ENCODE measurements at regions not wholly inside any gene's neighbourhood (a gene's known extent, or its start where the extent isn't known, plus 50 kb on each side); places are given as distances from the start of the nearest gene placed in this dataset.
"Not testable (repeated sequence)": the region's sequence is repeated elsewhere in the genome, so short reads cannot be mapped to it uniquely, and the experiment has no call there.

- DNase-seq (ENCODE audit: low read depth, low spot score) = no peak
These were observed 574.1 kb upstream of the ID2 start for GRCh38 chr2:8107621-8108378.

DNA sequence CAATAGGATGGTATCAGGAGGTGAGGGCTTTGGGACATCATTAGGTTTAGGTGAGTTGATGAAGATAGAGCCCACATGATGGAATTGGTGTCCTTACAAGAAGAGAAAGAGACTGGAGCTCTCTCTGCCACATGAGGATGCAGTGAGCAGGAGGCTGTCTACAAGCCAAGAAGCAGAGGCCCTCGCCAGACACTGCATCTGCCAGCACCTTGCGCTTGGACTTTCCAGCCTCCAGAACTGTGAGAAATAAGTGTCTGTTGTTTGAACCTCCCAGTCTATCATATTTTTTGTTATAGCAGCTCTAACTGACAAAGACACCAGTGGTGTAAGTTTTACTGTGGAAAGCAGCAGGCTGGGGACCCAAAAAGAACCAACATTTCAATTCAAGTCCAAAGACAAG is 571.1 kb upstream of the ID2 start:
- DNase-seq (ENCODE audit: low read depth, low spot score) = no peak

- DNase-seq (ENCODE audit: low read depth, low spot score) = no peak
These were observed 570.7 kb upstream of the ID2 start for GRCh38 chr2:8111193-8111592.

- DNase-seq (ENCODE audit: low read depth, low spot score) = no peak
These were observed 566.4 kb upstream of the ID2 start for GRCh38 chr2:8115456-8115855.

DNA sequence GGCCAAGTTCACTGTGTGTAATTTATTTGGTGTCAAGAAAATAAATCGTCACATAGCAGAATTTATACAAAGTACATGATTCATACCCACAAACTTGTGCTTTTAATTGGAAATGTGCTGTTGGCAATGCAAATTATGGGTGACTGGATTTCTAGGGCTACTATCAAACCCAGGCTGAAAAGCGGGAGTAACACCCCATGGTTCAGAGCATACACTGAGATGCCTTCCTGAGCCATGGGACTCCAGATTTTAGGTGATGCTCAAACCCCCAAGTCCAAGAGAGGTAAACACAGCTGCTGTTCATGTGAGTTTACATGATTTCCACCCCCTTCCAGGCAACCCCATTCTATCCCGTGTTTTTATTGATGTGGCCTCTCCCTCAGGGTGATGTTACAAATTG is 565.9 kb upstream of the ID2 start:
- no peak for DNase-seq (ENCODE audit: low read depth, low spot score)

DNA sequence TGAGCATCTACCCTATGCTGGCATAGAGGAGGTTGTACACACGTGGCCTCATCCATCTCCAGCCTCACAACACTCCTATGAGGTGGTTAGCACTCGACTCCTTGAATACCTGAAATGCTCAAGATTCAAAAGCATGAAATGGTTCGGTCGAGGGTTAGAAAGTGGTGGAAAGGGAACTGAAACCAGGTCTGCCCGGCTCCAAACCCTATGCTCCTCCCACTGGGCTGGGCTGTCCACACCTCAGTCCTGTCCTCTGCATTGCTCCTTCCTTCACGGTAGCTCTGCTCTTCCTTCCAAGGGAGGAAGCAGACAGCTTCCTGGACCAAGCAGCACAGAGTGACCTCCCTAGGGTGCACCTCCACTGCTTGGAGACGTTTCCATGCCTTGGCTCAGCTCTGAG is 565.2 kb upstream of the ID2 start:
- DNase-seq (ENCODE audit: low read depth, low spot score) = no peak

DNA sequence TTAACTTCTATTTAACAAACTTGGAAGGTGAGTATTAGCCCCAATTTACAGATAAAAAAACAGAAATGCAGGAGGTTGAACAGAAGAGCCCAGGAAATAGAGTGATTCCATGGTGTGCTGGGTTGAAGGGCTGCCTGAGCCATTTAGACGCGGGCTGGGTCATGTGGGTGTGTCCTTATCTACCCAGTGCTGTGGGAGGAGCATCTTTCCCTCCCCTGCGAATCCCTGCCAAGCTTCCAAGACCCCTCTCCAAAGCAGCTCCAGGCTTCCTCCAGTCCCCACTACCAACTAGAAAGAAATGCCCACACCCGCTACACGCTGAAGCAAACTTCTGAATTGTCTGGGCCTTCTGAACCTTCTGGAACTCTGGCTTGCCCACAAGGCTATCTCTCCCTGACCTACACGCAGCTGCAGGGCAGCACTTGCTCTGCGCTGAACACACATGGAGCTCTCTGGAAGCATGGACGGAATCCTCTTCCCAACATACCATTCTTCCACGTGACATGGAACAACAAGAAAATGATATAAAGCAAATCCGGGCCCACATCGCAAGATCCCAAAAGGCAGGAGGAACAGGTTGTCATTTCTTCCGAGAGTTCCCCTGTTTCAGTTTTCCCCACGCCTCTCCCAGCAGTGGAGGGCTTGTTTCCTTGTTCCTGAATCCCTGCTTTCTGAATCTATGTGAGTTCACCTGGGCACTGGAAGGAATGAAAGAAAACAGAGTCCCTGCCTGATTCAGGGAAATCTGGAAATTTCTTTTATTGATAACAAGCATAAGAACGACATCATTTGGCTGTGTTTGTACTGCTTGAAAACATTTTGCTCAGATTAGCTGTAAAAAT is 562.7 kb upstream of the ID2 start:
- DNase-seq (ENCODE audit: low read depth, low spot score) = peak; percentile 7

- no peak for DNase-seq (ENCODE audit: low read depth, low spot score)
These were observed 561.9 kb upstream of the ID2 start for GRCh38 chr2:8119782-8120505.

- DNase-seq (ENCODE audit: low read depth, low spot score) = no peak
These were observed 561.4 kb upstream of the ID2 start for GRCh38 chr2:8120506-8120860.

- no peak for DNase-seq (ENCODE audit: low read depth, low spot score)
These were observed 560.6 kb upstream of the ID2 start for GRCh38 chr2:8121022-8121825.

DNA sequence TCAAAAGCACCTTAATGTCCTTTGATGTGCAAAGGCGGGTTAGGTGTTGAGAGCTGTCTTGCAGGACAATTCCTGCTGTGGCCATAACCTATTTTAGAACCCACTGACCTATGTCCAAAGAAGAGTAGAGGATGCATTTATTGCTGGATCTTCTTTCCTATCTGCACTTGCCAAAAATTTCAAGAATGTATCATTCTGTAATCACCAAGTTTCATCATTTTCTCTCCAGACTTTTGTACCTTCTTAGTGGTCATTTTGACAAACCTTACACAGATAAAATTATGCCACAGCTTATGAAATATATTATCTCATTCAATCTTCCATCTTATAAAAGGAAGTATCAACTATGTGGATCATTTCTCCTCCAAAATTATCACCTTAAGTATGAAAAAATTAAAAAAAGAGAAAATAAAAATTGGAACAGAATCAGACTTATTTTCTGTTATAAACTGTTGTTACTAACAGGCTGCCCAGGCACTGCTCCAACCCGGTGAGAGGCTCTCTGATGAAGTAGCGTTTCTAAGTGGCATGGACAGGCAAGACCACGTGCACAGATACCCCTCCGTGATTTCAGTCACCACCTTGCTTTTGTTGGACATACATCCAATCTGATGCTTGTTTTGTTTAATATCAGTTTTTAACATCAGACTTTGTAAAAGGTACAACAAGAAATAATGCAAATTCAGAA is 559.9 kb upstream of the ID2 start:
- DNase-seq (ENCODE audit: low read depth, low spot score) = no peak

DNA sequence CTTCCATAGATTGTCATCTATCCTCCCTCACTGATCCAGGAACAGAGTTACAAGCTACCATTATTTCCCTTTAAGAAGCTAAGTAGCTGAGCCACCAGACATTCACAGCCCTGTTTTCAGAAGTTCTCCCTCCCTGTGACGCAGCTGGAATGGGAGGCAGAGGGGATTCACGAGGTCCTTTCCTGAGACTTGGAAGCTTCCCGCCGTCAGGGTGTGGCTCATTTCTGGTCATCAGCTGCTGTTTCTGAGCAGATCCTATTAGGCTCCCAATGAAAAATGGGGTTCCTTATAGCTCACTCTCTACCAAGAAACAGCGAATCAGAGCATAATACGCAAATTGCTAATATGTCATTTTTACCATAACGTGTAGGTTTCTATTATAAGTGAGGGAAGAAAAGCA is 559.3 kb upstream of the ID2 start:
- DNase-seq (ENCODE audit: low read depth, low spot score) = no peak

DNA sequence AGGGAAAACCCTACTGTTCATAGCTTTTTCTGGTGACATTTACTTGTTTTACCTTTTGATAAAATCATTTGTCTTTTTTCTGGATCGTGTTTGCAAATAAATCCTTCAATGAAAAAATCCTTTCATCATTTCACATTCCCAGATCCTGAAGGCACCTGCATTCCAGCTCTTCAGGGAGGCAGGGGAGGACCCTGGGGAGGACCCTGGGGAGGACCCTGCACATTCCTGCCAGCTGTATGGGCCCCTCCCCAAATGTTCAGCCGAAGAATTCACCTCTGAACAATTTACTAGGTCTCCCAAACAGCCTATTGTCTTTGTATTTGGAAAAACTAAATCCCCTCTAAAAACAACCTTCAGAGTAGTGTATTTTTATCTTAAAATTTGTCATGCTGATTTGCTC is 558.4 kb upstream of the ID2 start:
- DNase-seq (ENCODE audit: low read depth, low spot score) = no peak

DNA sequence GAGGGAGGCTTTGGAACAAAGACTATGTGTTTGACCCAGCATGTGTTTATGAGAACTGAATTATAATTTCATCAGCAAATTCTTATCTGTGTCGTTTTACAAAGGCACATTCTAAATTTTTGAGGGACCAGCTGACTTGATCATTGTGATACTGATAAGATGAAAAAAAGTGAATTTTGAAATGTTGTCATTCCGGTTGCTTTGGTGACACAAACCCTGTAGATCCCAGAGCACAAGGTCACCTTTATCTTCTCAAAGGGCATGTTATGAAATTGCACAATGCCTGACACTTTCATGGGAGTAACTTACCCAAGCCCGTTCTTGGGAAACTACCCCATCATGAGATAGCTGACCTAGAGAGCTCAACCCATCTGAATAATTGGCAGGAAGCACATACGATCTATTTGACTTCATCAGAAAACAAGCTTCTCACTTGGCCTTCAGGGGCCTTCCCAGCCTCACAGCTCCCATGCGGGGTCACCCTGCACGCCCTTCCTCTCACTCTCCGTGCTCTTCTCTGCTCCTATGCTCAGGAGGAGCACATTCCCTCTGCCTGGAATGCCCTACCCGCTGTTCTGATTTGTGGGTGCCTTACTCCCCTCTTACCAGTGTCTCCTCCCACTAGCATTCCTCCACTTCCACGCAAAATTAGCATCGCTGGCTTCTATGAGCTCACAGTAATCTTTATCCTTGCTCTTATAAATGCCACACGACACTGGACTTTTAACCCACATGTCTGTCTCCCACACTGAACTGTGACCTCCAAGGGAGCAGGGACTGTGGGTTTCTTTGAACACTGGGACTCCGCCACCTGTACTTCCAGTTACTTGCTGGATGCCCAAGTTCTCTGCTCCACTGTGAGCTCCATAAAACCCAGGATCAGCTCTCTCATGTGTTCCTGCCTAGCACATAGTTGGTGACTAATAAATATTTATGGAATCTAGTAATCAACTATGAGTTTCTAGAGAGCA is 555.8 kb upstream of the ID2 start:
- DNase-seq (ENCODE audit: low read depth, low spot score) = no peak

GRCh38 chr2:8126783-8127182 is 555.1 kb upstream of the ID2 start:
- no peak for DNase-seq (ENCODE audit: low read depth, low spot score)

- not testable (repeated sequence) for DNase-seq (ENCODE audit: low read depth, low spot score)
These were observed 550.4 kb upstream of the ID2 start for GRCh38 chr2:8131423-8131822.

- no peak for DNase-seq (ENCODE audit: low read depth, low spot score)
These were observed 549.5 kb upstream of the ID2 start for GRCh38 chr2:8132351-8132831.

- DNase-seq (ENCODE audit: low read depth, low spot score) = no peak
These were observed 549.0 kb upstream of the ID2 start for GRCh38 chr2:8132879-8133278.

- DNase-seq (ENCODE audit: low read depth, low spot score) = no peak
These were observed 548.5 kb upstream of the ID2 start for GRCh38 chr2:8133363-8133762.

Measured in iPS DF 19.7 (cell line).